ENCODE measurements at regions not wholly inside any gene's neighbourhood (a gene's known extent, or its start where the extent isn't known, plus 50 kb on each side); places are given as distances from the start of the nearest gene placed in this dataset.

- TF ChIP-seq YY1 (IDR thresholded peaks at IDR 0.05; ENCODE audit: low read depth) = no peak
- no peak for TF ChIP-seq RAD21 (IDR thresholded peaks at IDR 0.05; ENCODE audit: low read depth)
- TF ChIP-seq, protein P1, sequence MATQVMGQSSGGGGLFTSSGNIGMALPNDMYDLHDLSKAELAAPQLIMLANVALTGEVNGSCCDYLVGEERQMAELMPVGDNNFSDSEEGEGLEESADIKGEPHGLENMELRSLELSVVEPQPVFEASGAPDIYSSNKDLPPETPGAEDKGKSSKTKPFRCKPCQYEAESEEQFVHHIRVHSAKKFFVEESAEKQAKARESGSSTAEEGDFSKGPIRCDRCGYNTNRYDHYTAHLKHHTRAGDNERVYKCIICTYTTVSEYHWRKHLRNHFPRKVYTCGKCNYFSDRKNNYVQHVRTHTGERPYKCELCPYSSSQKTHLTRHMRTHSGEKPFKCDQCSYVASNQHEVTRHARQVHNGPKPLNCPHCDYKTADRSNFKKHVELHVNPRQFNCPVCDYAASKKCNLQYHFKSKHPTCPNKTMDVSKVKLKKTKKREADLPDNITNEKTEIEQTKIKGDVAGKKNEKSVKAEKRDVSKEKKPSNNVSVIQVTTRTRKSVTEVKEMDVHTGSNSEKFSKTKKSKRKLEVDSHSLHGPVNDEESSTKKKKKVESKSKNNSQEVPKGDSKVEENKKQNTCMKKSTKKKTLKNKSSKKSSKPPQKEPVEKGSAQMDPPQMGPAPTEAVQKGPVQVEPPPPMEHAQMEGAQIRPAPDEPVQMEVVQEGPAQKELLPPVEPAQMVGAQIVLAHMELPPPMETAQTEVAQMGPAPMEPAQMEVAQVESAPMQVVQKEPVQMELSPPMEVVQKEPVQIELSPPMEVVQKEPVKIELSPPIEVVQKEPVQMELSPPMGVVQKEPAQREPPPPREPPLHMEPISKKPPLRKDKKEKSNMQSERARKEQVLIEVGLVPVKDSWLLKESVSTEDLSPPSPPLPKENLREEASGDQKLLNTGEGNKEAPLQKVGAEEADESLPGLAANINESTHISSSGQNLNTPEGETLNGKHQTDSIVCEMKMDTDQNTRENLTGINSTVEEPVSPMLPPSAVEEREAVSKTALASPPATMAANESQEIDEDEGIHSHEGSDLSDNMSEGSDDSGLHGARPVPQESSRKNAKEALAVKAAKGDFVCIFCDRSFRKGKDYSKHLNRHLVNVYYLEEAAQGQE (IDR thresholded peaks at IDR 0.05; ENCODE audit: low read depth) = no peak
- no peak for TF ChIP-seq TEAD4 (IDR thresholded peaks at IDR 0.05)
- no peak for TF ChIP-seq TAF1 (IDR thresholded peaks at IDR 0.05; ENCODE audit: low read depth)
- TF ChIP-seq, protein P2, sequence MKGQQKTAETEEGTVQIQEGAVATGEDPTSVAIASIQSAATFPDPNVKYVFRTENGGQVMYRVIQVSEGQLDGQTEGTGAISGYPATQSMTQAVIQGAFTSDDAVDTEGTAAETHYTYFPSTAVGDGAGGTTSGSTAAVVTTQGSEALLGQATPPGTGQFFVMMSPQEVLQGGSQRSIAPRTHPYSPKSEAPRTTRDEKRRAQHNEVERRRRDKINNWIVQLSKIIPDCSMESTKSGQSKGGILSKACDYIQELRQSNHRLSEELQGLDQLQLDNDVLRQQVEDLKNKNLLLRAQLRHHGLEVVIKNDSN (IDR thresholded peaks at IDR 0.05) = no peak
- TF ChIP-seq TCF12 (IDR thresholded peaks at IDR 0.05; ENCODE audit: low read depth) = no peak
- TF ChIP-seq EP300 (IDR thresholded peaks at IDR 0.05; ENCODE audit: borderline replicate concordance) = no peak
- no peak for TF ChIP-seq FOXM1 (IDR thresholded peaks at IDR 0.05; ENCODE audit: borderline replicate concordance, low read depth)
- TF ChIP-seq, protein P3, sequence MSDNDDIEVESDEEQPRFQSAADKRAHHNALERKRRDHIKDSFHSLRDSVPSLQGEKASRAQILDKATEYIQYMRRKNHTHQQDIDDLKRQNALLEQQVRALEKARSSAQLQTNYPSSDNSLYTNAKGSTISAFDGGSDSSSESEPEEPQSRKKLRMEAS (IDR thresholded peaks at IDR 0.05) = no peak
- TF ChIP-seq EGR1 (IDR thresholded peaks at IDR 0.05) = no peak
- TF ChIP-seq CREB1 (IDR thresholded peaks at IDR 0.05; ENCODE audit: low read depth) = no peak
- TF ChIP-seq CEBPB (IDR thresholded peaks at IDR 0.05) = no peak
- TF ChIP-seq NFIC (IDR thresholded peaks at IDR 0.05) = no peak
Measured at GRCh38 chr15:62799919-62800318, 242.6 kb upstream of the TPM1 start.
